HCT116 (cell line): ENCODE measurements at regions not wholly inside any gene's neighbourhood (a gene's known extent, or its start where the extent isn't known, plus 50 kb on each side); places are given as distances from the start of the nearest gene placed in this dataset.

Experiments
- ATAC-seq: fragments of 200-7000 bp; cut with Tn5 transposase; 2 replicates; pipeline ENCODE4 v1.9.1; 2020; ENCODE audit warnings: mild to moderate bottlenecking, moderate library complexity
- BruUV-seq: library from RNA; stranded (reverse); fragments of 400-500 nt; replicated peaks from 2 replicates; lab custom pipeline; 2021; lab: Mats Ljungman, UMichigan
- CTCF ChIA-PET: fragments of 300-600 bp; sonication (Branson Sonifier 250); formaldehyde crosslinking; loops from one replicate; lab custom pipeline; 2021; ENCODE audit warnings: antibody characterized with exemption; lab: Charles Lee
- POLR2A ChIA-PET: fragments of 300-600, 350-600 bp; sonication (Branson Sonifier 250); formaldehyde crosslinking; loops from one replicate; lab custom pipeline; 2021; ENCODE audit warnings: antibody characterized with exemption; lab: Charles Lee
- RAD21 ChIA-PET, 2 experiments: fragments of 300-600 bp; sonication (Branson Sonifier 250); formaldehyde crosslinking; loops; one replicate each; lab custom pipeline; 2023; ENCODE audit warnings: low total read pairs in 2 of 2; ENCODE audit not compliant: uncharacterized antibody in 2 of 2, unreplicated experiment in 2 of 2, low non-redundant PET in 1 of 2; lab: Charles Lee
- DNase-seq: peaks from one replicate; pipeline ENCODE4 v3.0.0-alpha.2; 2010; ENCODE audit warnings: low read depth, low spot score
- H2AFZ ChIP-seq: fragments of 200-600 bp; shearing (Covaris generic), sonication (generic); 2 replicates; pipeline ENCODE4 v1.6.1; 2017; ENCODE audit warnings: low read depth, mixed run types, mixed read lengths, antibody characterized with exemption, low read length; ENCODE audit not compliant: poor library complexity, severe bottlenecking
- H3K27ac ChIP-seq: 2 replicates; pipeline ENCODE4 v1.5.1; 2012; ENCODE audit warnings: low read depth, low read length
- H3K27me3 ChIP-seq: fragments of 200-600 bp; sonication (generic); 2 replicates; pipeline ENCODE4 v1.6.1; 2016; ENCODE audit warnings: mixed run types, low read length, mixed read lengths; ENCODE audit not compliant: insufficient read depth
- H3K36me3 ChIP-seq, 2 experiments: fragments of 200-500 bp in 1 of 2; fragments of 200-600 bp in 1 of 2; sonication (Bioruptor generic) in 1 of 2; sonication (generic) in 1 of 2; 2 replicates each; pipeline versions ENCODE4 v1.5.1 to v1.6.1; 2014 to 2016; ENCODE audit warnings: low read length in 2 of 2, inconsistent platforms in 1 of 2, mixed read lengths in 1 of 2, mixed run types in 1 of 2; ENCODE audit not compliant: insufficient read depth in 2 of 2, control insufficient read depth in 1 of 2
- H3K4me1 ChIP-seq, 2 experiments: fragments of 200-600 bp in 1 of 2; sonication (generic) in 1 of 2; 2 replicates each; pipeline versions ENCODE4 v1.5.1 to v1.6.1; 2012 to 2017; ENCODE audit warnings: low read length in 2 of 2, inconsistent platforms in 1 of 2, mild to moderate bottlenecking in 1 of 2, mixed read lengths in 1 of 2, mixed run types in 1 of 2, moderate library complexity in 1 of 2; ENCODE audit not compliant: insufficient read depth in 2 of 2, control insufficient read depth in 1 of 2
- H3K4me2 ChIP-seq: fragments of 200-600 bp; sonication (generic); 2 replicates; pipeline ENCODE4 v1.6.1; 2017; ENCODE audit warnings: mixed run types, low read length, mixed read lengths
- H3K4me3 ChIP-seq, 2 experiments: fragments of 200-600 bp in 1 of 2; sonication (generic) in 1 of 2; replicated peaks in 1 of 2; 2 replicates each; pipeline ENCODE4 v1.5.1; 2011 to 2016; ENCODE audit warnings: low read length in 2 of 2, control low read depth in 1 of 2, low read depth in 1 of 2, mild to moderate bottlenecking in 1 of 2, mixed read lengths in 1 of 2, mixed run types in 1 of 2
- H3K79me2 ChIP-seq: fragments of 200-600 bp; sonication (generic); 2 replicates; pipeline ENCODE4 v1.6.1; 2017; ENCODE audit warnings: mild to moderate bottlenecking, mixed run types, low read length, moderate library complexity, mixed read lengths; ENCODE audit not compliant: insufficient read depth
- H3K9ac ChIP-seq: fragments of 200-600 bp; sonication (generic); 2 replicates; pipeline ENCODE4 v1.6.1; 2016; ENCODE audit warnings: low read length, mixed read lengths
- H3K9me2 ChIP-seq: fragments of 200-600 bp; sonication (generic), shearing (Covaris generic); 2 replicates; pipeline ENCODE4 v1.6.1; 2017; ENCODE audit warnings: mixed run types, mild to moderate bottlenecking, moderate library complexity; ENCODE audit not compliant: insufficient read depth
- H3K9me3 ChIP-seq, 2 experiments: fragments of 200-500 bp in 1 of 2; fragments of 200-600 bp in 1 of 2; sonication (Bioruptor generic) in 1 of 2; sonication (generic) in 1 of 2; 2 replicates each; pipeline ENCODE4 v1.6.1; 2014 to 2017; ENCODE audit warnings: low read length in 2 of 2, mixed read lengths in 2 of 2, inconsistent platforms in 1 of 2, low read depth in 1 of 2, mild to moderate bottlenecking in 1 of 2, mixed run types in 1 of 2, moderate library complexity in 1 of 2; ENCODE audit not compliant: control insufficient read depth in 1 of 2, insufficient read depth in 1 of 2
- H4K20me1 ChIP-seq: fragments of 200-600 bp; sonication (generic), shearing (Covaris generic); 2 replicates; pipeline ENCODE4 v1.6.1; 2017; ENCODE audit warnings: mixed run types, mild to moderate bottlenecking, moderate library complexity; ENCODE audit not compliant: insufficient read depth
- CBX3 ChIP-seq: IDR thresholded peaks from 2 replicates; pipeline ENCODE4 v1.6.1; 2012; ENCODE audit warnings: low read depth
- CTCF ChIP-seq, 3 experiments: fragments of 200-600 bp in 1 of 3; sonication (generic) in 1 of 3; IDR thresholded peaks in 2 of 3; conservative IDR thresholded peaks in 1 of 3; 2 replicates each; pipeline ENCODE4 v1.5.1; 2012 to 2017; ENCODE audit warnings: low read depth in 2 of 3, low read length in 2 of 3, antibody characterized with exemption in 1 of 3, borderline replicate concordance in 1 of 3, control low read depth in 1 of 3, mild to moderate bottlenecking in 1 of 3, mixed read lengths in 1 of 3, mixed run types in 1 of 3, moderate library complexity in 1 of 3; ENCODE audit not compliant: insufficient read depth in 1 of 3
- ELF1 ChIP-seq: IDR thresholded peaks from 2 replicates; pipeline ENCODE4 v1.6.1; 2012; ENCODE audit warnings: low read depth, borderline replicate concordance
- EZH2 ChIP-seq: fragments of 200-600 bp; sonication (generic); IDR thresholded peaks from 2 replicates; pipeline ENCODE4 v1.6.1; 2017; ENCODE audit warnings: antibody characterized with exemption, mixed run types
- EZH2phosphoT487 ChIP-seq: fragments of 200-600 bp; IDR thresholded peaks from 2 replicates; pipeline ENCODE4 v1.6.1; 2018; ENCODE audit warnings: antibody characterized with exemption, borderline replicate concordance
- FOSL1 ChIP-seq: IDR thresholded peaks from 2 replicates; pipeline ENCODE4 v1.6.1; 2012; ENCODE audit warnings: low read depth
- JUND ChIP-seq: IDR thresholded peaks from 2 replicates; pipeline ENCODE4 v1.6.1; 2012
- POLR2A ChIP-seq: IDR thresholded peaks from 2 replicates; pipeline ENCODE4 v1.7.0; 2011; ENCODE audit warnings: borderline replicate concordance; ENCODE audit not compliant: insufficient read depth, insufficient read length; ENCODE audit errors: extremely low read depth
- POLR2AphosphoS5 ChIP-seq: IDR thresholded peaks from 2 replicates; pipeline ENCODE4 v1.6.1; 2011; ENCODE audit warnings: mild to moderate bottlenecking, low read depth, low read length, moderate library complexity
- SP1 ChIP-seq: IDR thresholded peaks from 2 replicates; pipeline ENCODE4 v1.6.1; 2012; ENCODE audit warnings: low read depth
- YY1 ChIP-seq: IDR thresholded peaks from 2 replicates; pipeline ENCODE4 v1.6.1; 2011; ENCODE audit warnings: low read length, low read depth, moderate library complexity, mild to moderate bottlenecking; ENCODE audit not compliant: insufficient replicate concordance; ENCODE audit errors: extremely low read depth
- ZFX ChIP-seq: fragments of 450-650 bp; IDR thresholded peaks from 2 replicates; pipeline ENCODE4 v1.6.1; 2017
- intact Hi-C: fragments of 100-400 bp; cut with micrococcal nuclease; formaldehyde crosslinking; loops from 2 replicates; pipeline ENCODE4 v1.10.0; 2022

DNA sequence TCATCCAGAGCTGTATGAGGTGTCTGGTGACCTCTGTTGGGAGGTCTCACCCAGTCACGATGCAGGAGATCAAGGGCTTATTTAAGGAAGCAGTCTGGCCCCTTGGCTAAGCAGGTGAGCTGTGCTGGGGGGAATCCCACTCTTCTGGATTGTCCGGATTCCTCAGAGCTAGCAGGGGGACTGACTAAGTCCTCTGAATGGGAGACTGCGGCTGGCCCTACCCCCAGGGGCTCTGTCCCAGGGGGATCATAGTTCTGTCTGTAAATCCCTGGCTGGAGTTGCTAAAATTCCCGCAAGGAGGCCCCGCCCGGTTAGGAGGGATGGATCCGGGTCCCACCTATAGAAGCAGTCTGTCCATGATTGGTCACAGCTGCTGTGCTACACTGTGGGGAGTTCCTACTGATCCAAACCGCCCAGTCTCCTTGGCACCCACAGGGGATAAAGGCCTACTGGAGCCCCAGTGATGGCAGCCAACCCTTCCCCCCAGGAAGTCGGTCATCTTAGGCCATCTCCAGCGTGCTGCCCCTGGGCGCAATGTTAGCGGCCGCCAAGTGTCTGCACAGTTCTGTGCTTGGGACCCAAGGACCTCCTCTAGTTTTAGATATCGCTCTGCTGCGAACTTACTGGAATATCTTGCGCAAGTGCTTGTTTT, 118.2 kb upstream of the KLF8 start:
- no peaks in the 10 kb centered on the region; a peak in 1 of 4 replicates for H3K4me1 ChIP-seq
- no peak overlapping the region for H3K4me2 ChIP-seq
- DNase-seq (no peak), ATAC-seq (no peak)
- TF ChIP-seq POLR2AphosphoS5 (no peak), ZFX (no peak), CTCF (IDR thresholded peaks at IDR 0.05 in 2 of 3, conservative IDR thresholded peaks at IDR 0.05 in 1 of 3; ENCODE audit: borderline replicate concordance in 1 of 3, insufficient read depth in 1 of 3, low read depth in 2 of 3, low read length in 2 of 3) (no peak), SP1 (no peak), ELF1 (no peak), EZH2phosphoT487 (no peak), YY1 (no peak), JUND (no peak), FOSL1 (no peak), EZH2 (no peak), CBX3 (no peak), POLR2A (no peak)
- no peaks in the 10 kb centered on the region for H3K9me3 ChIP-seq
- H2AFZ ChIP-seq = no peak overlapping the region
- no peaks in the 10 kb centered on the region for H3K79me2 ChIP-seq
- no peaks in the 10 kb centered on the region for H3K9me2 ChIP-seq
- no peaks in the 10 kb centered on the region for H3K36me3 ChIP-seq
- intact Hi-C loops = no loop called here
- RAD21 ChIA-PET = no interaction called here
- H3K27me3 ChIP-seq = no peaks in the 10 kb centered on the region
- no TSS peak for BruUV-seq
- POLR2A ChIA-PET = no interaction called here
- H3K9ac ChIP-seq = no peak overlapping the region
- H3K4me3 ChIP-seq = no peak overlapping the region
- no peaks in the 10 kb centered on the region for H4K20me1 ChIP-seq
- CTCF ChIA-PET = no interaction called here
- H3K27ac ChIP-seq = no peak overlapping the region
